HG02623 (cell line): ENCODE measurements at regions not wholly inside any gene's neighbourhood (a gene's known extent, or its start where the extent isn't known, plus 50 kb on each side); places are given as distances from the start of the nearest gene placed in this dataset.
"Not testable (repeated sequence)": the region's sequence is repeated elsewhere in the genome, so short reads cannot be mapped to it uniquely, and the experiment has no call there.

ENCODE experiments used
- ATAC-seq: cut with Tn5 transposase; IDR thresholded peaks from one replicate; pipeline ENCODE4 v1.9.1; 2021; ENCODE audit warnings: moderate library complexity; ENCODE audit not compliant: unreplicated experiment

- ATAC-seq: no peak
Observed at GRCh38 chr4:133379681-133380438, 230.8 kb downstream of the PCDH10 start.

DNA sequence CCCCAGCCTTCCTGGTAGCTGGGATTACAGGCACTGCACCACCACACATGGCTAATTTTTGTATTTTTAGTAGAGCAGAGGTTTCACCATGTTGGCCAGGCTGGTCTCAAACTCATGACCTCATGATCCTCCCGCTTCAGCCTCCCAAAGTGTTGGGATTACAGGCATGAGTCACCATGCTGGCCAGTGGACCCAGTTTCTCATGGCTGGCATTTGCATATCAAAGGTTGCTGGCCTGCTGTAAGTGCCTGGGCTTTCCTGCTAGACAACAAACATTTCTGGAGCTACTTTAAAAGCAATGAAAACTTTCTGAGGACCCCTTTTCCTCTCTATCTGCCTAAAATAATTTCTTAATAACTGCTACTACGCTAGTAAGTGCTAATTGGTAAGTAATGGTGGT lies 228.2 kb downstream of the PCDH10 start:
- no peak for ATAC-seq

DNA sequence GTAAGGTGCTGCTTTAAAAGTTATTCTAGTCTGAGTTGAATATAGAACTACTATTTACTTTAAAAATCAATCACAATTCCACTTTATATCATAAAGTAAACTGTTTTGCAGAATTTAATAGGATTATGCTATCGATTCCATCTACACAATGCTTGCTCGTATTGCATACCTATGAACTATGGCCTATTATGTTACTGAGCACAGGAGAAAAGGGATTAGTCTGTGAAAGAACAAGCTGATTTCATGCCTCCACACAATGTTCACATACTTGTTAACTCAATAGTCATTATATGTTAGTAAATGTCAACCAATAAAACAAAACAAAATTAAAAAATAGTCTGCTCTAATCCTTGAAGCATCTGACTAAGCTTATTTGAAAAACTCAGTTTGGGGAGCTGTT lies 223.6 kb downstream of the PCDH10 start:
- ATAC-seq: no peak

- ATAC-seq: no peak
Observed at GRCh38 chr4:133355633-133356032, 206.5 kb downstream of the PCDH10 start.

GRCh38 chr4:133347409-133347808 lies 198.3 kb downstream of the PCDH10 start:
- ATAC-seq: no peak

- ATAC-seq: no peak
Observed at GRCh38 chr4:133324491-133324890, 175.4 kb downstream of the PCDH10 start.

DNA sequence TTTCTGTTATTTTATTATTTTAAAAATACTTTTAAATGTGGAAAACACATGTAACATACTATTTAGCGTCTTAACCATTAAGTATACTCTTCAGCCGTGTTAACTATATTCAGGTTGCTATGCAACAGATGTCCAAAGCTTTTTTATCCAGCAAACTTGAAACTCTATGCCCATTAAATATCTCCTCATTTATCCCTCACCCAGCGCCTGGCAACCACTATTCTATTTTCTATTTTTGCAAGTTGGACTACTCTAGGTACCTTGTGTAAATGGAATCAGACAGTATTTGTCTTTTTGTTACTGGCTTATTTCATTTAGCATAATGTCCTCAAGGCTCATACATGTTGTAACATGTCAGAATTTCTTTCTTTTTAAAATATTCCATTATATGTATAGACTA lies 174.6 kb downstream of the PCDH10 start:
- ATAC-seq: no peak

- peak; percentile 91 for ATAC-seq
Observed at GRCh38 chr4:133320576-133321170, 171.6 kb downstream of the PCDH10 start.

DNA sequence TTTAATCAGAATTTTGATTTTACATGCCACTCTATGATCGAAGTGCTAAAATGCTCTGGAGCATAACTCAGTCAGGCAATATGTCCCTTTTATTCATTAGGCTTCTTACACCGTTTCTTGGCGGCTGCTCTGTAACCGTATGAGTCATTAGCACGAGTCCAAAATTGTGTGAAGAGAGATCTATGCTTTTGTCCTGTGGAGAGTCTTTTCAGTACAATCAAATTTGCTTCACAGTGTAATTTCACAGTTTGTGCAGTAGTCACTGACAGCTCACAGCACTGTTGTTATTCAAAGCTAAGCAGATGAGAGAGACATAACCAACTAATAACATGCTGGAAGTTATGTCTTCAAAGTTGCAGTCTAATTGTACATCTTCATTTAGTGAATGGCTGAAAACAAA lies 167.8 kb downstream of the PCDH10 start:
- no peak for ATAC-seq

- ATAC-seq: no peak
Observed at GRCh38 chr4:133314991-133315390, 165.9 kb downstream of the PCDH10 start.

DNA sequence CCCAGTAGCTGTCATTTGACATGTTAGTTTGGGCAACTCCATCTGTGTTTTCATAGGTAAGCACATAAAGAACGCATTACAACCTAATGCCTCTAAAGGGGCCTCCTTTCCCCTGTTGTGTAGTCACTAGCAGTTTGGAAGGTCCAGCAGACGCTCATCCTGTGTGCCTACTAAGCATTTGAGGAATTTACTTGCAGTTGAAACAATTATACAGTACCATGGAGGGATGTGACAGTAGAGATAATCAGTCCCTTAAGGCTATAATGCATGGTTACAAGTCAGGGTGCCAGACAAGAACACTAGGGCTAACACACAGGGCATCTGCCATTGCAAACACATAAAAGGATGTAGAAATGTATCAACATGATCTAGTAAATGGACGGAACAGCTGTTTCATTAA lies 138.3 kb downstream of the PCDH10 start:
- ATAC-seq: no peak

GRCh38 chr4:133278591-133278990 lies 129.5 kb downstream of the PCDH10 start:
- no peak for ATAC-seq

DNA sequence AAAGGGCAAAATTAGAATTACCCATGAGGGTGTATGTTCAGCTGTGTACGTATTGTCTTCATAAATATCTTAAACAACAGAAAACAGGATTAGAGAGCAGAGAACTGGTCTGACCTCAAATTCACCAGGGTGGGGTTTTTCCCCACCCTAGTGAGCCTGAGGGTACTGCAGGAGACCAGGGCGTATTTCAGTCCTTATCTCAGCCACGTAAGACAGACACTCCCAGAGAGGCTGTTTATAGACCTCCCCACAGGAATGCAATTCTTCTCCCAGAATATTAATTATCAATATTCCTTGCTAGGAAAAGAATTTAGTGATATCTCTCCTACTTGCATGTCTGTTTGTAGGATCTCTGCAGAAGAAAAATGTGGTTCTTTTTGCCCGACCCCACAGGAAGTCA lies 128.8 kb downstream of the PCDH10 start:
- not testable (repeated sequence) for ATAC-seq

DNA sequence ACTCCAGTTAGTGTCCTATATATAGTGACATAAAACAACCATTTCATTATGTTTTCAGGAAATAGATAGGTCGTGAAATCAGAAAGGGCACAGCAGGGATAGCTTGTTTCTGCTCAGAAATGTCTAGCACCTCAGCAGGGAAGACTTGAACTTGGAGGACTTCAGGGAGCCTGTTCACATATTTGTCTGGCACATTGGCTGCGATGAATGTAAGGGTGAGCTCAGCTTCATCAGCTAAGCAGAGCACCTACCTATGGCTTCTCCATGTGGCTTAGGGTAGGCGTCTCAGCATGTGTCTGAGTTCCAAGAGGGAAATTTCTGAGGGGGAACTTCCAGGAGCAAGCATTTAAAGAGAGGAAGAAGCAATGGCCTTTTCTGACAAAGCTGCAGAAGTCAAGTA lies 126.2 kb downstream of the PCDH10 start:
- no peak for ATAC-seq

DNA sequence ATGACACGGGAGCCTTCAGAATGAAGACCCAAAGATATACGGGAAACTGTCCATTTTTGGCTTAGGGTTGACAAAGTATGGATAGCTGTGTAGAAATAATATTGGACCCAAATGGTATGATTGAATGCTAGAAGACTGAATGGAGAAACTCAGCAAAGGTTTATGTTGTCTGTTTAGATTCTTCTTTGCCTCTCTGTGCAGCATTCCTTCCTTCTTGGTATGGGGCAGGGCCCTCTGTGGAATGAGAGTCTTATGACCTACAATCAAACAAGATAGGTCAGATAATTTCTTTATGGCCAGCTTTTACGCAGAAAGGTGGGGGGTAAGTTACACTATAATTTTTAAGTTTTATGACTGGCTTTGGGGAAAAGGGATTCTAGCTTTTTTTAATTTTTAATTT lies 124.3 kb downstream of the PCDH10 start:
- no peak for ATAC-seq

DNA sequence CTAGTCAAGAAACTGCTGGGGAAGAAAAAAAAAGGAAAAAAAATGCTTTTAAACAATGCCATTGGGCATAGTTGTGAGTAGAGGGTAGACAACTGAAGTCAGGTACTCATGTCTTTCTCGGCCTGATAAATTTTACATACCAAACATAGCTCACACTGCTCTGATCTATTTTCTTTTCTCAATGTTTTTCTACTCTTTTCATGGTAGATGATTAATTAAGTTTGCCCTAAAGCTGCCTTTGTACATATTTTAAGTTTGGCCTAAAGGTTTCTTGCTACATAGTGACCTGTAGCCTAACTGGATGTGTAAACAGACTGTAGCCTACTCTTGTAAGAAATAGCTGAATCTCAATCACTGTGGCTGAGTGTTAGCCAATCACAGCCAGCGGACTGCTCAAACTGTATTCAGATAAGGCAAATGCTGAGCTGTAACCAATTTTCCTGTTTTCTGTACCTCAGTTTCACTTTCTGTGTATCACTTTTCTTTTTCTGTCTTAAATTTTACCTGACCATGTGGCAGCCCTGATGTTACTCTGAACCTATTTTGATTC lies 121.0 kb downstream of the PCDH10 start:
- no peak for ATAC-seq

DNA sequence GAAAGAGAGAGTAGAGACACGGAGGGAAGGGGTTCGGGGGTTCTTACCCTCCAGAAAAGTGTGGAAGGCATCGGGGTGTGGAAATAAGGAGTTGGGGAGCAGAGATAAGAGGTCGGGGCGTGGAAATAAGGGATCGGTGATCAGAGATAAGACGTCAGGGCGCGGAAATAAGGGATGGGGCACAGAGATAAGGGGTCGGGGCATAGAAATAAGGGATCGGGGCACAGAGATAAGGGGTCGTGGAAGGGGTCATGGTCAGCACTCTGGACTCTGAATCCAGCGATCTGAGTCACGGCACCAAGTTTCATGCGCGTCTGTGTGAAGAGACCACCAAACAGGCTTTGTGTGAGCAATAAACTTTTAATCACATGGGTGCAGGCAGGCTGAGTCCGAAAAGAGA lies 119.1 kb downstream of the PCDH10 start:
- no peak for ATAC-seq

- not testable (repeated sequence) for ATAC-seq
Observed at GRCh38 chr4:133267506-133267905, 118.4 kb downstream of the PCDH10 start.

DNA sequence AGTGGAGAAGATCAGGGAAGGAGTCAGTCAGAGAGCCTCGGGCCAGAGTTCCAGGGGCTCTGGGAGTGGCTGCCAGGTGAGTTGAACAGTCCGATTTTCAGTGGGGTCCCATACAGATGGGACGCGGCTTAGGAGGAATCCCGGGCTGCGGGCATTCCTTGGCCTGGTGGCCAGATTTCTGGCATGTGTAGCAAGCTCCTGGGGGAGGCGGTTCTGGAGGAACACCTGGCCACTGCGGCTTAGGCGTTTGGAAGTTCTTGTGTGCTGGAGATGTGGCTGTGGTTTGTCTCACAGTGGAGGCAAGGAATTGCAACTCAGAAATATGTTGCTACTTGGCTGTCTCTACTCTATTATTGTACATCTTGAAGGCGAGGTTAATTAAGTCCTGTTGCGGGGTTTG lies 117.9 kb downstream of the PCDH10 start:
- not testable (repeated sequence) for ATAC-seq

DNA sequence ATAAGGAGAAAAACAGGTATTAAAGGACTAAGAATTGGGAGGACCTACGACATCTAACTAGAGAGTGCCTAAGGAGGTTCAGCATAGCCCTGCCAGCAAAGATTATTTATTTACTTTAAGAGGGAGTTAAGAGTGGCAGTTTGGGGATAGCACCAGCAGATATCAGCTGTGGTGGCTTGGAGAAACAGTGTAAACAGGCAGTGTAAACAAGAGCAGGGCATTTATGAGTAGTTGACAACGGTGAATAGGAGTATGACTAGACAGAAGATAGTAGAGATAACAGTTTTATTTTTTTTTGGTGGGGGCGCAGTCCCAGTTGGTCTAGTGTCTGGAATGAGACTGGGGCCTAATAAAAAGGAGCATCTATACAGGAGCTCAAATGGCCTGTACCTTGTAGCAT lies 115.2 kb downstream of the PCDH10 start:
- not testable (repeated sequence) for ATAC-seq

DNA sequence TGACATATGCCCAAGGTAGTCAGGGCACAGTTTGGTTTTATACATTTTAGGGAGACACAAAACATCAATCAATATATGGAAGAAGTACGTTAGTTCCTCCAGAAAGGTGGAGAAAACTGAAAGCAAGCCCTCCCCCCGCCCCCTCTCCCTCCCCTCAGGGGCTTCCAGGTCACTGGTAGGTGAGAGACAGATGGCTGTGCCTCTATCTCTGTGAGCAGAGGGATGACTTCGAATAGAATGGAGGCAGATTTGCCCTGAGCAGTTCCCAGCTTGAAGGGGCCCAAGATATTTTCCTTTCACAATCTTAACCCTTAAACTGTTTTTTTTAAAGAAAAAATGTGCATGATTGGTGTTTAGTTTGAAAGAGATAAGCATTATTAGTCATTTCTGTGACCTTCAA lies 114.0 kb downstream of the PCDH10 start:
- no peak for ATAC-seq

GRCh38 chr4:133247861-133248260 lies 98.8 kb downstream of the PCDH10 start:
- no peak for ATAC-seq
